HEK293 (cell line): ENCODE measurements at regions not wholly inside any gene's neighbourhood (a gene's known extent, or its start where the extent isn't known, plus 50 kb on each side); places are given as distances from the start of the nearest gene placed in this dataset.

ENCODE experiments used
- CTCF ChIA-PET: fragments of 350-600 bp; formaldehyde crosslinking; extraction: SDS; loops from one replicate; lab custom pipeline; 2021; ENCODE audit warnings: antibody characterized with exemption; lab: Yijun Ruan, JAX
- POLR2A ChIA-PET: fragments of 300-600 bp; formaldehyde crosslinking; extraction: SDS; loops from one replicate; lab custom pipeline; 2020; ENCODE audit warnings: antibody characterized with exemption, inconsistent platforms; lab: Yijun Ruan, JAX
- H3K27ac ChIP-seq: fragments of 200-500 bp; sonication (Bioruptor generic); 2 replicates; pipeline ENCODE4 v1.5.1; 2014; ENCODE audit warnings: low read depth, low read length, control low read depth, inconsistent platforms; ENCODE audit errors: extremely low read depth
- H3K36me3 ChIP-seq, 2 experiments: fragments of 200-500 bp in 1 of 2; sonication (Bioruptor generic) in 1 of 2; 1 replicate in 1 of 2; 2 replicates in 1 of 2; pipeline ENCODE4 v1.5.1; 2014 to 2017; ENCODE audit warnings: inconsistent platforms in 2 of 2, low read length in 2 of 2; ENCODE audit not compliant: control insufficient read depth in 2 of 2, insufficient read depth in 1 of 2
- H3K4me1 ChIP-seq: fragments of 200-500 bp; sonication (Bioruptor generic); 2 replicates; pipeline ENCODE4 v1.5.1; 2014; ENCODE audit warnings: mild to moderate bottlenecking, low read length, inconsistent platforms; ENCODE audit not compliant: control insufficient read depth, insufficient read depth
- H3K4me3 ChIP-seq: 2 replicates; pipeline ENCODE4 v1.5.1; 2011; ENCODE audit warnings: low read depth, mild to moderate bottlenecking, control low read depth, low read length, moderate library complexity
- H3K9me3 ChIP-seq: fragments of 200-500 bp; sonication (Bioruptor generic); 2 replicates; pipeline ENCODE4 v1.5.1; 2014; ENCODE audit warnings: low read depth, low read length, inconsistent platforms; ENCODE audit not compliant: control insufficient read depth, insufficient read depth
- BCL11A ChIP-seq: fragments of 450-650 bp; formaldehyde crosslinking; IDR thresholded peaks from 2 replicates; pipeline ENCODE4 v1.5.1; 2016; ENCODE audit warnings: low read depth, missing biosample characterization, missing genetic modification characterization
- GLI2 ChIP-seq: fragments of 450-650 bp; formaldehyde crosslinking; IDR thresholded peaks from 2 replicates; pipeline ENCODE4; 2017; ENCODE audit warnings: missing biosample characterization, missing genetic modification characterization, low read depth, borderline replicate concordance
- GLI4 ChIP-seq: fragments of 450-650 bp; formaldehyde crosslinking; IDR thresholded peaks from 2 replicates; pipeline ENCODE4 v1.5.1; 2016; ENCODE audit warnings: missing biosample characterization, missing genetic modification characterization
- HOXD13 ChIP-seq: sonication (generic); formaldehyde crosslinking; IDR thresholded peaks from 2 replicates; pipeline ENCODE4 v1.8.0; 2022; ENCODE audit warnings: missing genetic modification reagents, borderline replicate concordance
- INSM2 ChIP-seq: fragments of 450-650 bp; formaldehyde crosslinking; IDR thresholded peaks from 2 replicates; pipeline ENCODE4 v1.5.1; 2016; ENCODE audit warnings: missing biosample characterization, missing genetic modification characterization
- KLF16 ChIP-seq: fragments of 450-650 bp; formaldehyde crosslinking; IDR thresholded peaks from 2 replicates; pipeline ENCODE4 v1.5.1; 2017; ENCODE audit warnings: missing biosample characterization, missing genetic modification characterization
- WT1 ChIP-seq: fragments of 450-650 bp; formaldehyde crosslinking; IDR thresholded peaks from 2 replicates; pipeline ENCODE4 v1.5.1; 2016; ENCODE audit warnings: missing biosample characterization, missing genetic modification characterization
- YY2 ChIP-seq: fragments of 450-650 bp; formaldehyde crosslinking; IDR thresholded peaks from 2 replicates; pipeline ENCODE4 v1.5.1; 2016; ENCODE audit warnings: missing biosample characterization, missing genetic modification characterization
- ZBTB1 ChIP-seq: fragments of 450-650 bp; formaldehyde crosslinking; IDR thresholded peaks from 2 replicates; pipeline ENCODE4 v1.5.1; 2016; ENCODE audit warnings: missing biosample characterization, missing genetic modification characterization
- ZBTB26 ChIP-seq: fragments of 450-650 bp; formaldehyde crosslinking; optimal IDR thresholded peaks from 2 replicates; pipeline ENCODE3; 2016; ENCODE audit warnings: missing biosample characterization, mild to moderate bottlenecking, missing genetic modification characterization
- ZBTB8A ChIP-seq: fragments of 450-650 bp; formaldehyde crosslinking; IDR thresholded peaks from 2 replicates; pipeline ENCODE4 v1.5.1; 2016; ENCODE audit warnings: missing biosample characterization, missing genetic modification characterization
- ZNF157 ChIP-seq: fragments of 450-650 bp; formaldehyde crosslinking; IDR thresholded peaks from 2 replicates; pipeline ENCODE4 v1.5.1; 2016; ENCODE audit warnings: missing biosample characterization, missing genetic modification characterization
- ZNF2 ChIP-seq: fragments of 450-650 bp; formaldehyde crosslinking; IDR thresholded peaks from 2 replicates; pipeline ENCODE4 v1.5.1; 2016; ENCODE audit warnings: missing biosample characterization, missing genetic modification characterization
- ZNF266 ChIP-seq: fragments of 450-650 bp; formaldehyde crosslinking; IDR thresholded peaks from 2 replicates; pipeline ENCODE4 v1.5.1; 2016; ENCODE audit warnings: missing biosample characterization, missing genetic modification characterization, low read depth
- ZNF280C ChIP-seq: fragments of 450-650 bp; formaldehyde crosslinking; IDR thresholded peaks from 2 replicates; pipeline ENCODE4 v1.5.1; 2016; ENCODE audit warnings: missing biosample characterization, missing genetic modification characterization
- ZNF280D ChIP-seq: fragments of 450-650 bp; formaldehyde crosslinking; IDR thresholded peaks from 2 replicates; pipeline ENCODE4 v1.5.1; 2016; ENCODE audit warnings: missing biosample characterization, missing genetic modification characterization
- ZNF394 ChIP-seq: fragments of 450-650 bp; formaldehyde crosslinking; IDR thresholded peaks from 2 replicates; pipeline ENCODE4 v1.5.1; 2016; ENCODE audit warnings: missing biosample characterization, missing genetic modification characterization, mild to moderate bottlenecking, moderate library complexity, borderline replicate concordance
- ZNF404 ChIP-seq: fragments of 450-650 bp; formaldehyde crosslinking; IDR thresholded peaks from 2 replicates; pipeline ENCODE4 v1.5.1; 2017; ENCODE audit warnings: missing biosample characterization, missing genetic modification characterization
- ZNF426 ChIP-seq: fragments of 450-650 bp; formaldehyde crosslinking; IDR thresholded peaks from 2 replicates; pipeline ENCODE4 v1.5.1; 2017; ENCODE audit warnings: missing biosample characterization, missing genetic modification characterization, mild to moderate bottlenecking, inconsistent platforms, moderate library complexity
- ZNF549 ChIP-seq: fragments of 450-650 bp; IDR thresholded peaks from 2 replicates; pipeline ENCODE4 v1.5.1; 2018; ENCODE audit warnings: missing biosample characterization, missing genetic modification characterization, mild to moderate bottlenecking, inconsistent platforms, moderate library complexity
- ZNF555 ChIP-seq: fragments of 450-650 bp; formaldehyde crosslinking; conservative IDR thresholded peaks from 2 replicates; pipeline ENCODE4 v1.5.1; 2017; ENCODE audit warnings: missing biosample characterization, mild to moderate bottlenecking, missing genetic modification characterization, inconsistent platforms
- ZNF639 ChIP-seq: fragments of 450-650 bp; formaldehyde crosslinking; IDR thresholded peaks from 2 replicates; pipeline ENCODE4 v1.5.1; 2016; ENCODE audit warnings: missing biosample characterization, missing genetic modification characterization
- ZNF660 ChIP-seq: fragments of 450-650 bp; IDR thresholded peaks from 2 replicates; pipeline ENCODE4 v1.5.1; 2018; ENCODE audit warnings: missing biosample characterization, mild to moderate bottlenecking, missing genetic modification characterization
- ZNF677 ChIP-seq: fragments of 450-650 bp; IDR thresholded peaks from 2 replicates; pipeline ENCODE4 v1.5.0; 2018; ENCODE audit warnings: missing biosample characterization, mild to moderate bottlenecking, missing genetic modification characterization, moderate library complexity

GRCh38 chr1:83100133-83100532 lies 898.8 kb downstream of the TTLL7 start:
- TF ChIP-seq ZNF157: no peak
- POLR2A ChIA-PET: no interaction called here
- Histone ChIP-seq H3K27ac (no peak overlapping the region), H3K4me1 (peaks cover 7% of the 10 kb centered on the region; the same call in 1 of the 2 replicates), H3K9me3 (no peaks in the 10 kb centered on the region), H3K36me3 (no peaks in the 10 kb centered on the region), H3K4me3 (no peak overlapping the region)
- CTCF ChIA-PET: no interaction called here

GRCh38 chr1:83098791-83099190 lies 900.1 kb downstream of the TTLL7 start:
- ChIA-PET CTCF (interaction anchor here (0.6 kb wide), 1 partner anchor 401 kb away, joined by 3 read pairs; no protein-coding TSS in a partner anchor), POLR2A (no interaction called here)
- TF ChIP-seq WT1 (tag by site-specific recombination): no peak
- no peak for TF ChIP-seq HOXD13
- TF ChIP-seq ZNF266: no peak
- no peak for TF ChIP-seq ZNF660 (tag by site-specific recombination)
- no peak for TF ChIP-seq ZNF404 (tag by site-specific recombination)
- no peak for TF ChIP-seq ZNF426 (tag by site-specific recombination)
- no peak for TF ChIP-seq ZNF677
- no peak for TF ChIP-seq YY2 (tag by site-specific recombination)
- TF ChIP-seq KLF16 (tag by site-specific recombination): no peak
- no peak for TF ChIP-seq GLI2
- no peak for TF ChIP-seq ZBTB26 (tag by site-specific recombination)
- TF ChIP-seq INSM2 (tag by site-specific recombination): no peak
- no peak for TF ChIP-seq GLI4
- no peak for TF ChIP-seq ZBTB1 (tag by site-specific recombination)
- TF ChIP-seq ZNF549 (tag by site-specific recombination): no peak
- no peak for TF ChIP-seq BCL11A (tag by site-specific recombination)
- Histone ChIP-seq H3K36me3 (no peaks in the 10 kb centered on the region), H3K4me3 (no peak overlapping the region), H3K27ac (no peak overlapping the region), H3K4me1 (peaks cover 7% of the 10 kb centered on the region; the same call in 1 of the 2 replicates), H3K9me3 (no peaks in the 10 kb centered on the region)

GRCh38 chr1:83098131-83098530 lies 900.8 kb downstream of the TTLL7 start:
- Histone ChIP-seq H3K4me1 (peaks cover 2% of the 10 kb centered on the region; the same call in 1 of the 2 replicates), H3K9me3 (no peaks in the 10 kb centered on the region), H3K27ac (no peak overlapping the region), H3K36me3 (no peaks in the 10 kb centered on the region), H3K4me3 (no peak overlapping the region)
- CTCF ChIA-PET: no interaction called here
- POLR2A ChIA-PET: no interaction called here
- TF ChIP-seq ZNF280C (tag by site-specific recombination): no peak
- no peak for TF ChIP-seq ZNF639
- no peak for TF ChIP-seq ZNF555 (tag by site-specific recombination)
- no peak for TF ChIP-seq ZNF394
- TF ChIP-seq ZNF280D: no peak
- TF ChIP-seq ZBTB1 (tag by site-specific recombination): no peak
- TF ChIP-seq ZNF2: no peak
- no peak for TF ChIP-seq ZBTB8A (tag by site-specific recombination)
